Brain microvascular endothelial cell (primary cell): ENCODE measurements at regions not wholly inside any gene's neighbourhood (a gene's known extent, or its start where the extent isn't known, plus 50 kb on each side); places are given as distances from the start of the nearest gene placed in this dataset.

Experiments
- DNase-seq: peaks from one replicate; pipeline ENCODE4 v3.0.0-alpha.2; 2020
- H3K27ac ChIP-seq: fragments of 250-450 bp; sonication (Bioruptor Pico); 2 replicates; pipeline ENCODE4 v1.5.1; 2020; ENCODE audit warnings: mild to moderate bottlenecking, moderate library complexity
- H3K27me3 ChIP-seq: fragments of 250-450 bp; sonication (Bioruptor Pico); replicated peaks from 2 replicates; pipeline ENCODE4 v1.5.1; 2020; ENCODE audit warnings: mild to moderate bottlenecking
- H3K36me3 ChIP-seq: fragments of 250-450 bp; sonication (Bioruptor Pico); replicated peaks from 2 replicates; pipeline ENCODE4 v1.5.1; 2020; ENCODE audit warnings: mild to moderate bottlenecking
- H3K4me3 ChIP-seq: 2 replicates; pipeline ENCODE4 v1.5.1; 2011; ENCODE audit warnings: low read depth, mild to moderate bottlenecking, control low read depth, low read length, moderate library complexity
- CTCF ChIP-seq: IDR thresholded peaks from 2 replicates; pipeline ENCODE4 v1.5.1; 2011; ENCODE audit warnings: low read depth, mild to moderate bottlenecking, moderate library complexity, low read length, control low read depth, inconsistent platforms; ENCODE audit errors: missing control alignments
- in situ Hi-C: cut with HindIII; loops from 2 replicates; pipeline ENCODE4 v1.10.0; 2017; ENCODE audit warnings: low sequenced_read_pairs, low pct_ligation_motif_present

GRCh38 chr22:47390026-47390970, 627.8 kb downstream of the TBC1D22A start:
- H3K4me3 ChIP-seq, result no peak overlapping the region
- H3K27me3 ChIP-seq, result no peaks in the 10 kb centered on the region
- H3K36me3 ChIP-seq, result no peaks in the 10 kb centered on the region
- DNase-seq, result no peak
- in situ Hi-C loops, result no loop called here
- H3K27ac ChIP-seq, result no peak overlapping the region
- TF ChIP-seq CTCF, result no peak

GRCh38 chr22:47389201-47389600, 626.8 kb downstream of the TBC1D22A start:
- H3K36me3 ChIP-seq, result no peaks in the 10 kb centered on the region
- in situ Hi-C loops, result no loop called here
- H3K4me3 ChIP-seq, result no peak overlapping the region
- no peak overlapping the region for H3K27ac ChIP-seq
- no peaks in the 10 kb centered on the region for H3K27me3 ChIP-seq
- DNase-seq, result no peak
- no peak for TF ChIP-seq CTCF

GRCh38 chr22:47388778-47389177, 626.3 kb downstream of the TBC1D22A start:
- H3K27ac ChIP-seq, result no peak overlapping the region
- TF ChIP-seq CTCF, result no peak
- H3K36me3 ChIP-seq, result no peaks in the 10 kb centered on the region
- no peak overlapping the region for H3K4me3 ChIP-seq
- no peaks in the 10 kb centered on the region for H3K27me3 ChIP-seq
- DNase-seq, result no peak
- in situ Hi-C loops, result no loop called here

- DNase-seq, result no peak
- no peak overlapping the region for H3K27ac ChIP-seq
- TF ChIP-seq CTCF, result no peak
- H3K36me3 ChIP-seq, result no peaks in the 10 kb centered on the region
- H3K4me3 ChIP-seq, result no peak overlapping the region
- H3K27me3 ChIP-seq, result no peaks in the 10 kb centered on the region
- in situ Hi-C loops, result no loop called here
Measured at GRCh38 chr22:47388331-47388730, 625.9 kb downstream of the TBC1D22A start.

GRCh38 chr22:47386812-47387510, 624.5 kb downstream of the TBC1D22A start:
- in situ Hi-C loops, result no loop called here
- no peaks in the 10 kb centered on the region for H3K36me3 ChIP-seq
- no peak overlapping the region for H3K4me3 ChIP-seq
- no peak for DNase-seq
- TF ChIP-seq CTCF, result no peak
- no peak overlapping the region for H3K27ac ChIP-seq
- no peaks in the 10 kb centered on the region for H3K27me3 ChIP-seq
